Germinal center (tissue), 1 donor: ENCODE measurements at regions not wholly inside any gene's neighbourhood (a gene's known extent, or its start where the extent isn't known, plus 50 kb on each side); places are given as distances from the start of the nearest gene placed in this dataset.

Experiments
- DNase-seq: peaks from one replicate; pipeline ENCODE4 v3.0.0; 2012; ENCODE audit warnings: mixed read lengths, low spot score

DNA sequence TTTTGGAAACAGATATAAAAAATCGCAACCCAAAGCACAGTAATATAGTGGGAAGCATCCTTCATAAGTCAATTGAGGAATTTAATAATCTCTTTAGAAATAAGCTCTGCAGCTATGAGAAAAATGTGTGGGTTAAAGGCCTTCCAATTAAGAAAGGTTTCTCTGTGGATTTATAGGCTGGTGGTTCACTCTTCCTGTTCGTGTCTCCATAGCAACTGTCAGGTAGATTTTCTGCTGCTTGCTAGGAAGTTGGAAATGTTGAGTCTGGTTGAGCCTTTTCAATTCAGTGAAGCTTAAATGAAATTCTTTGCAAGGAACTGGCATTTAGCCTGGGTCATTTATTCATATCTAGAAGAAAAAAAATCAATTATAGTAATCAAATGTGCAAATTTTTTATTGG is 652.8 kb upstream of the CELF2 start:
- no peak for DNase-seq

DNA sequence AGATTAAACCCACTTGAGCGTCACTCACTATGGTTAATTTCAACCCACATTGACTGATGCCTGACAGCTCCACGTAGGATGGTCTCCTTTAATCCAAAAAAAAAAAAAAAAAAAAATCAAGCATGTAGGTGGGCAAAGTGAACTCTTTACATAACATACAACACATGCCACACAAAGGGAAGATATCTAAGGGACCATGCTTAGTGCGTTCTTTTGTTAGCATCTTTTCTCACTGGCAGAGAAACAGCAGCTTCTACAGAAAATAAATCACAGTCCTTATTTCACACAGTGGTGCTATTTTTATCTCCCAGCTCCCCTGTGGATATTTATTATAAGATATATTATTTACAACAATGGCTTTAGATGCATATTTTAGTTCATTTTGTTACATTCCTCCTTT is 652.0 kb upstream of the CELF2 start:
- DNase-seq = no peak

DNA sequence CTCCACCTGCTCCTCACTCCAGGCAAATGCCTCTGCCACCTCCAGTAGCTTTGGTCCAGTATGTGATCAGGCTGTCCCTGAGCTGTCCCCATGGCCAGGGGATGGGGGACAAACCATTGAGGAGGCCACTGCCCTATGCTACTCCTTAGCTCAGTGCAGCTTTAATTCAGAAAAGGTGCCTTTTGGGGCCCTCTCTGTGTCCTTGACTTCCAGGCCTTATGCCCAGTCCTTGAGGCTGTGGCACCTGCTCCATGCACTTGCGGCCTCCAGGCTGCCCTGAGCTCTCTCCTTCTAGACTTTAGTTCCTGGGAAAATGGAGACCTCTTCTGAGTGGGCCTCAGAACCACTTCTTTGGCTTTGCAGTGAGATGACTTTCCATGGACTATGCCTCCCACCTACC is 650.8 kb upstream of the CELF2 start:
- DNase-seq = no peak

DNA sequence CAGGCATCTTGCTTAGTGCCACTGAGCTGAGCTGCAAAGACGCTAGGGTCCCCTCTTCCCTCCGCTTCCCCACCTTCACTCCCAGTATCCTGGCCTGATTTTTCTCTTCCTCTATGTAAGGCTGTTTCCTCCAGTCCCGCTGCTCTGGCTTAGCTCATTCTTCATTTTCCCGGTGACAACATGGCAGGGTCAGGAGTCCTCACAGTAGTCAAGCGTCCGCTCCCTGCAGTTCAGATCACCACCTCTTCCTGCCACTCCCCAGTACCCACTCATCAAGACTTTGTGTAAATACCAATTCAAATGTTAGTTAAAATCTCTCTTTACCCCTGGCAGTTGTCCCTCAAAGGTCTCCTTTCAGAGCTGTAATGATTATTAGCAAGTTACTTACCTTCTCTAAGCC is 650.4 kb upstream of the CELF2 start:
- no peak for DNase-seq

DNA sequence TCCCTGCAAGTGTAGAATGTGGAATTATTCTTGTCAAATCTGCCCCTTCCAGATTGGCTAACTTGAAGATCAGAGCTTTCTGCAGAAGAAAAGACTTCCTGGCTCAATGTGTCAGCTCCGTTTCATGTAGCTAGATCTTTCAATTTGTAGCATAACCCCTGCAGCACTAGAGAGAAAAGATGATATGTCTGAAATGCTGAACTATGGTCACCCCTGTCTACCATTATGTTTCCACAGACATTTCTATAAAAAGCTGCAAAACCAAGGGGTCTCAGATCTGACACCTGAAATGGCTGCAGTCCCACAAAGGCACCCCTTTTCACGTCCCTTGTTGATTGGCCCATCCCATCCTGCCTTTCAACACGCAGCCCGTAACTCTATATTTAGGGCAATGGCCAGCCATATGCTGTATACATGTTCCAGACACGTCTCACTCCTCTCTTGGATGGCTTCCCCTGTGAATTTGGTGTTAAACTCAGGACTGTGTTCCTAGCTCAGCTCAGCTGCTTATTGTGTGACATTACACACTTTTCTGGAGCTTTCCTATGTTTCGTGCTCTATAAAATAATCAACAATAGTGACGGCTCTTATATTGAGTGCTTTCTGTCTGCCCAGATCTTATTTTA is 648.6 kb upstream of the CELF2 start:
- DNase-seq = no peak

DNA sequence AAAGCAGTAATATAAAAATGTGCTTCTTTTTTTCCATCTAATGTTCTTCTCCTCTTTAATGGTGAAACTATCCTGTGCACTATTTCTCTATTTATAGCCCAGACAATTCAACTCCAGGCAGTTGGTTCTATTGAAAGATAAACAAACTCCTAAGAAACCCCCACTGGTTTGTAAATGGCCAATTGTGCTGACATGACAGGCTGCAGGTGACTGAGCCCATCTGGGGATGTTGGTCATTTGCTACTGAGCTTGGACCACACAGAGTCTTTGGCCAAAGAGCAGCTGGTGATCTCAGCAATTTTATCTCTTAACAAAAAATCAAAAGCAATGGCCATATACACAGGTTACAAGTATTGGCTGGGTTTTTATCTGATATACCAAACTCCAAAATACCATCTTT is 631.8 kb upstream of the CELF2 start:
- DNase-seq = no peak

DNA sequence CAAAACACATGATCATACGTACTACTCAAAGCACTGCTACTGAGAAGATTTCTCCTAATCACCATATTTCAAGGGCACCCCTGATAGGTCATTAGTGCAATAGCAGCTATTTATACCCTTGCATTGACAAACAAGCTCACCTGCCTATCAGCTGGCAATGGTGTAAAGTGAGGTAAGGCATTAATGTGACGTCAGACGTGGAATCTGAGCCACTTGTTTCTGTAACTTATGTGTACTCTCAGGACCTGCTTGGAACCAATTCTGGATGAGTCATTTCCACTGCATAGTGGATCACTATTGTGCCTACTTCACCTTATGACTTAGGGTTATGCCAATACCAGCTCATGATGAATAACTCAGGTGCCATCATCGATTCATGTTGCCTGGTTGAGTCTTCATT is 628.5 kb upstream of the CELF2 start:
- no peak for DNase-seq

DNA sequence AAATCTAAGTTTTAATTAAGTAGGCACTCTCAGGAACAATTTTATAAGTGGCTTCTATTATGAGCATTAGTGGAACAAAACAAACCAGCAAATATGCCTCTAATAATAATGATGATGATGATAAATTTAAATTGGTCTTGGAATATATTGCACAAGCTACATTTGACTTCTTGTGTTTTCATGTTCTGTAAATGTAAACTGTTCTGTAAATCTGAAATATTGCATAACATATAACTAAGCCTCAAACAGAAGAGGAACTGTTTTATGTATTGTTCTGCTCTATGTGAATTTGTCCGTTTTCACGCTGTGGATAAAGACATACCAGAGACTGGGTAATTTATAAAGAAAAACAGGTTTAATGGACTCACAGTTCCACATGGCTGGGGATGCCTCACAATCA is 625.2 kb upstream of the CELF2 start:
- DNase-seq = no peak

DNA sequence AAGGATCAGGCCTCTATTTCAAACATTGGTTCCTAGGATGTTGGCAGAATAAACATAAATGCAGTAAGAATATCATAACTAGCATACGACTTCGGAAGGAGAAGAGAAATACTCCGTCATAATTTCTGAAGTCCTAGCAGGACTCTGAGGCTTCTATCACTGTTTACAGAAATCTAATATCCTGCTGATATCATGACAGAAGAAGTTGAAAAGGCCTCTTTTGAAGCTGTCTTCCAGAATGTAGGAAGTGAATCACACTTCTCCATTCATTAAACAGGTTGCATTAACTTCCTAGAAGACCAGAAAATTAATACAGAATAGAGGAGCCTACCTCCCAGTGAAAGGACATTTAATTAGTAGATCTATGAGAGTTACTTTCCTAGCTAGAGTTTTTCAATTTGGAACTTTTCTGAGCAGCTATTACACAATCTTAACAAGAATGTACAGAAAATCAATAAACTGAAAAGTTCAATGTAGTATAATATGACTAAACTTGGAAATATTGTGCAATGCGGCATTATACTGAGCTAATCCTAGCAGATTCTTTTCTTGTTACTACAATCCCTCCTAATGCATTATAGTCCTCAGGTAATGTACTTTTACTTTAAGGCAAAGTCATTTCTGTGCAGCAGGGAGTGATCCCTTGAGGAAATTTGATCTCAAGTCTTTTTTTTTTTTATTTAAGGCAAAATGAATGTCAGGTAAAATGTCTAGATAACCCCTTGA is 622.6 kb upstream of the CELF2 start:
- DNase-seq = no peak

DNA sequence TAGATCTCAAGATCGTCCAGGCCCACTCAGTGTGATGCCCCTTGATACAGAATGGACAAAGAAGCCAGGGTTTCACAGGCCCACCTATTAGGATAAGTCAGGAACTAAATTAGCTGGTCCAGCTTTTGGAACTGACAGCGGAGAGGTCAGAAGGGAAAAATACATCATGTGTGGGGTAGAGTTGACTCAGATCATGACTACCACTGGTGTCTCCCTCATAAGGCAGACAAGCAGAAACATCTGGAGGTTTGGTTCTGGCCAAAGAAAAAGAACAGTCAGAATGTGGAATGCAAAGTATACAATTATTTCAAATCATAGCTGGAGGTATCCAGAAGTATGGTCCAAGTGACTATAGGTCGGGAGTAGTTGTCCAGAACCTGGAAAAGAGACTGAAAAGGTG is 621.1 kb upstream of the CELF2 start:
- DNase-seq = no peak

DNA sequence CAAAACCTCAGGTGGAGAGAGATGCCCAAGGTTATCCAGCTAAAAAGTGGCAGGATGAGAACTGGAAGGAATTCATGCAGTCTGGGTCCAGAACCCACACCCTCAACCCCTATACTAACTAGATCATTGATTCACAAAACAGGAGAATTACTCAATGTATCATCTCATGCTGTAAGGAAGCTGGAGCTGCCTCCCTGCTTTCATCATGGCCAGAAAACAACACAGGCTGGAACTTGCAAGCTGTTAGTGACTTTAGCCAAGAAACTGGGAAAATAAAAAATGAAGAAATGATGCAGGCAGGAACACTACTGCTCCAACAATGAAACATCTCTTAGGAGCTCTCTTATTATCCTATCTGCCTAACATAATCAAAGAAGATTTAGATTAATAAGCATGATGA is 619.8 kb upstream of the CELF2 start:
- no peak for DNase-seq

DNA sequence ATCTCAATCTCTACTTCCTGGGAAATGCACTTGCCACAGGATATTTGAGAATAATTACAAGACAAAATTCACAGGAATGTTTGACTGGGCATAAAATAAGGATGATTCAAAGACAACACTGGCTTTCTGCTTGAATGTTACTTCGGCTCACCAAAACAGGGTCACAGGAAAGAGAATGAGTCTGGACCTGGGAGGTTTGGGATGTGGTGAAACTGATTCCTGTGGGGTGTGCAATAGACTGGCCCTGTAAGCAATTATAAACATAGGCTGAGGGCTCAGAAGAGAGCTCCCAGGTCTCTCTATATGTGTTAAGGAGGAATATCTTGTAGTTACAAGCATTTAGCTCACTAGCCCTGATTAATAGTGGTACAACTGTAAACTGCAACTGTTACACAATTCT is 613.9 kb upstream of the CELF2 start:
- DNase-seq = no peak

DNA sequence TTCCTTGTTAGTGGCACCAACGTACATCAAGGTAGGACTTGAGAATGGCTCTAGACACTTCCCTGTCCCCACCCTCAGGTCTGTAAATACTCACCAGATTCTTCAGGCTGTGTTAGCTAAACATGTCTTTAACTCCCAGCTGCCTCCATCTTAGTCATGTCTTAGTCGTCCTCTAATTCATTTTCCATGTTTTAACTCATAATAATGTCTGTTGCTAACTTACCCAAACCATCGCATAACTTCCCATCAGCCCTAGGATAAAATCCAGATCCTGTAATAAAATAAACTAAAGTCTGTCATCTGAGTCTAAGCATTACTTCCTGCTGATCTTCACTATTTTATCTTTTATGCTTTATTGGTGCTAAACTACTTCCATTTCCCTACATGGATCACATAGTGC is 600.0 kb upstream of the CELF2 start:
- no peak for DNase-seq

DNA sequence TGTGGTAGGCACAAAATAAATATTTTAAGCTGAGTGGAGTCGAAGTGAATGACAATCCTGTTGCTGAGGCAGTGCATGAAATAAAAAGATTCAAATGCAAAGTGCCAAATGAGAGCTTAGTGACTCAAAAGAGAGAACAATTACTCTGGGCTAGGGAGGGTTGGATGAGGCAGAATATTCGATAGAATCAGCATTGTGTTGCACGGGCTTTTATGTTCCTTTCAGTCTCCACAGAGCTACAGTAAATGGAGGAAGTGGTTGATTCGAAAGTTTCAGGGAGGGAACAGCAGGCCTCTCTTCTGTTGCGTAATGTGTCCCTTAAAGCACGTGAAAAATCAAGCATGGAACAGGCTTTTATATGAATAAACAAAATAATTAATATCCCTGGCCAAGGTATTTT is 599.3 kb upstream of the CELF2 start:
- no peak for DNase-seq

DNA sequence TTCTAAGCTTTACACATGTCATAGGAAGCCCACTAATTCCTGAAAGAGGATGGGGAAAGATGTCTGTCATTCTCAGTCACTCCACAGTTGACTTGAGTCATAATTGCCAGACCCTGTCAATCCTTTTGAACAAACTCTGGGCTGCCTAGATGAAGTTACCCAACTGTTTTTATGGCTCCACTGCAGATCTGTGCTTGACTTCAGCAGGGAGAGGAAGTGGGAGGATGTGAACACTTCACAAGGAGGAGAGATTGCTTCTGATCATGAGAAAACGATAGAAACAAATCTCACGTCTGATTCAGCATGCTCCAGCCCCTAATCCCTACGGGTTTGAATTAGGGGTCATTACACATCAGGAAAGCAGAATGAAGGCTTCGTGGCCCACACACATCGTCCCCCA is 596.6 kb upstream of the CELF2 start:
- DNase-seq = no peak

DNA sequence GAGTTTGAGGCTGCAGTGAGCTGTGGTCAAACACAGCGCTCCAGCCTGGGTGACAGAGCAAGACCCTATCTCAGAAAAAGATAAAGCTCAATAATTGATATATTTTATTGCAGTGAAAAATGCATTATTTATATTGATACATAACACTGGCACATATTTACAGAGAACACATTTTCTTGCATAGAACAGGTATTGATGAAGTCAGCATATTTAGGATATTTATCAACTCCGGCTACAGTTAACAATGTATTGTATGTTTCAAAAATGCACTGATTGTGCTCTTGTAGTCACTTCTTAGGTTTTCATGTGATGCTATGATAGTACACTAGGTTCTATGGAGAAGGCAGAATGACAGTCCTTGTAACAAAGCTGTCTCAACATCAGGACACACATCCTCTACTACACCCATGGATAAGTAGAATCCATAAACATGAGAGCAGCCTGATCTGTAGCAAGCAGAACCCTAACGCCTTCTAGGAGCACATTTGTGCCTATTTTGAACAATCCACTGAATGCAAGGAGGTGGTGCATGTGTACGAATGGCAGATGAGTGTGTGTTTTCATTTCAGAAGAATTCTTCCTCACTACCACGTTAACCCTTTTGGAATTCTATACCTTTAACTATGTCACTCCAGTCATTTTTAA is 586.1 kb upstream of the CELF2 start:
- DNase-seq = no peak

DNA sequence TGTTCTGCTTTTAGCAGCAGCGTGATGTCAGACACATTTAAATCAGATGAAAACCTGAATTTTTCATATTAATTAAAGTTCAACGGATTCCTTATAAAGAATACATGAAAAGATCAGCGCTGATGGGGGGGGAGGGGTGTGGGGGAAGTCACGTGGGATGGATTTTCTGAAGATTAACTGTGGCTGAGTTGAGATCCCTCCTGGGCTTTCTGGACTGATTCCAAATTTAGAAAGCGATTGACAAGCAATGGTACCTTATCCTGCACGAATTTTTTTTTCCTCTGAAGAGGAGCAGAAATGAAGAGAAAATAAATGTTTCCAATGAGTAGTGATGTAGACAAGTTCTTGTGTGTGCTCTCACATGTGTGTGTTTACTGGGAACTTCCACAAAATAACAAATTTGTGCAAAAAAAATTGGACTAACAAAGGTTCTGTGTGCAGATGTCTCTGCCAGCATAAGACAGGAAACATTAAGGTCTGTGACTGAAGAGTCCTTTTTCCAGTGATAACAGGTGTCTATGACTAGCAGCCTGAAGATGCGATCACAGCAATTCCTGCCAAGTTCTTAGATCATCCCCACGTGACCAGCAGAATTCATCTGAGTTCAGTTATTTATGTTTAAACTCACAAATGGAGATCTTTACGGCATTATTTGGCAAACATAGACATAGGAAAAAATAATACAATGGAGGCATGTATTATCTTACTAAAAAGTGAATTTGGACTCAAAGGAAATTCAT is 585.2 kb upstream of the CELF2 start:
- DNase-seq = no peak

DNA sequence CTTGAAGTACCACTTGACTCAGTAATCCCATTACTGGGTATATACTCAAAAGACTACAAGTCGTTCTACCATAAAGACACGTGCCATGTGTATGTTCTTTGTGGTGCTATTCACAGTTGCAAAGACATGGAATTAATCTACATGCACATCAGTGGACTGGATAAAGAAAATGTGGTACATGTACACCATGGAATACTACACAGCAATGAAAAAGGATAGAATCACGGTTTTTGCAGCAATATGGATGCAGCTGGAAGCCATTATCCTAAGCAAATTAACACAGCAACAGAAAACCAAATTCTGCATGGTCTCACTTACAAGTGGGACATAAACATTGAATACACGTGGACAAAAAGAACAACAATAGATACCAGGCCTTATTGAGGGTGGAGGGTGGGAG is 583.4 kb upstream of the CELF2 start:
- DNase-seq = no peak

DNA sequence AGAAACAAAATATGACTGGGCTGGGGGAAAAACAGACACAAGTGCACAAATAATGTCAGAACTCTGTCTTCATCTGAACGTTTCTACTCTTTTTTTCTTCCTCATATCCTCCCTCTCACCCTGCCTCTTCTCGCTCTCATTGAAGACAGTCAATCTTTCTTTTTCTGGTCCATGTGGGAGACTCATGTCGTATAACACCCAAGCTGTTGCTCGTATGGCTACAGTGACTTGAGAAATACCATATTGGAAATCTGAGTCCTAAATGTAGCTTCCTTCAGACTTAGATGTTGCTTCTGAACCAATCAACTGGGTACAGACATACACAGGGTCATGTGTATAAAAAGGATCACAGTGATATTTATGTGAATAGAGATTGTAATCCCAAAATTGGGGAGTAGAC is 579.8 kb upstream of the CELF2 start:
- DNase-seq = no peak

DNA sequence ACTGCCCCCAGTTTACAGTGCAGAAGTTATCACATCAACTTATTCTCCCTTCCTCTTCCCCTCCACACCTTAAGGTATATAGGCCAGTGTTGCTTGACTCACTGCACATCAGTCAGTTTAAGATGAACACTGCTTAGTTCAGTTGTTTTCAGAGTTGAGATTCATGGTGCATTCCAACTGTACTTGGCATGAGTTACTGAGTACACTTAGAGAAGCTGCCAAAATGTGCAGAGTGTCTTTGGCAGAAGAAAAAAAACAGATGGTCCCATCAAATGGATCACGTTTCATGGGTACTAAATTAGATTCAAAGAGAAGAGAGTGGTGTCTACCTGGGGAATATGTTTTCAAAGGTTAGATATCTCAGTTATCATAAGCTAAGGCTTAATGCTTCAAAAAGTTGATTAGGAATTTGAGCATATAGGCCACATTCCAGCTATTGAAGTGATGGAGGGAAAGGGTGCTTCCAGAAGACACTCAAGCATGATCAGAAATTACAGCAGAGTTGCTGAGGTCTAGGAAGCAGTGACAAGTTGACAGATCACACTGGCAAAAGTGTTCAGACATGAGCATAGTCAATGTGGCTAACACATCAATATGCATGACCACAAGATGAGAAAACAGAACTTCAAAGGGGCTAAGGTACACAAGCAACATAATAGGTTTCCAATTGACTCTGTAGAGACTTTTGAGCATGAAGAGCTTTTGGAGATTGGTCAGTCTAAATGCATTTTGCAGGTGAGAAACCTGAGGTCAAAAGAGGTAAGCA is 579.2 kb upstream of the CELF2 start:
- no peak for DNase-seq

DNA sequence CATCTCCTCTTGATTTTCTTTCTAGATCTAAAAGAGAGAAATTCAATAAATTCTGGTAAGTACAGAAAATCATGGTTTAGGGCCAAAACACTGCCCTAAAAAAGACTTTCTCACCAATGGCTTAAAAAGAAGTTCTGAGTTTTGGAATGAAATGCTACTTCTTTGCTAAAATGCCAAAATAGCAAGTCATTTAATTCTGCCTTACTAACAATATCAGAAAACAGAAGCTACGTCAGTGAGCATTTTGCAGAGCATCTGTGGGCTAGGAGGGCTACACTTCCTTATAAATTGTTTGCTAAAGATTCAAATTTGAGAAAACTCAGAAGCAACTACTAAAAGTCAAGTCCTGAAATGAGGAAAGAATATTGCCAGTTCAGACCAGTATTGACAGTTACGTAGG is 560.8 kb upstream of the CELF2 start:
- no peak for DNase-seq

DNA sequence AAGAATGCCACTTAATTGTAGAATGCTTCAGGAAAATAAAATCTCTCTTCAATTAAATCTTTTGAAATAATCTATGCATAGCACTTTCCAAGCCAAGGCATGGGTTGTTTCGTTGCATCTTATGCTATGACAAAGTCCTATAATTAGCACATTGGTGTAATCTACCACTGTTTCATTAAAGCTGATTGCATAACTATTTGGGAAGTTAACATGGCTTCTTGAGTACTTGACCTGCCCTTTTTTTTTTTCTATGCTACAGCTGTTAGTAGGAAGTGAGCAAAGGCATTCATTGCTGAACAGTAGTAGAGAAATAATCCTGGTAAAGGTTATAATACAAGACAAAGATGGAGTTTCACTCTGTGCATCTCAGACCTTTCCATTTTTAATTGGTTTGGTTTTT is 557.2 kb upstream of the CELF2 start:
- no peak for DNase-seq
